GM12864 (cell line): ENCODE measurements at regions not wholly inside any gene's neighbourhood (a gene's known extent, or its start where the extent isn't known, plus 50 kb on each side); places are given as distances from the start of the nearest gene placed in this dataset.

Source experiments
- DNase-seq: peaks from one replicate; pipeline ENCODE4 v3.0.0-alpha.2; 2011; ENCODE audit warnings: low read depth
- H3K4me3 ChIP-seq: 2 replicates; pipeline ENCODE4 v1.5.1; 2011; ENCODE audit warnings: mild to moderate bottlenecking, low read depth, low read length, control low read depth
- TF ChIP-seq, protein P1 (sequence below): IDR thresholded peaks from 2 replicates; pipeline ENCODE4 v1.5.1; 2011; ENCODE audit warnings: low read depth, mild to moderate bottlenecking, moderate library complexity, low read length, control low read depth, inconsistent platforms; ENCODE audit errors: missing control alignments

DNA sequence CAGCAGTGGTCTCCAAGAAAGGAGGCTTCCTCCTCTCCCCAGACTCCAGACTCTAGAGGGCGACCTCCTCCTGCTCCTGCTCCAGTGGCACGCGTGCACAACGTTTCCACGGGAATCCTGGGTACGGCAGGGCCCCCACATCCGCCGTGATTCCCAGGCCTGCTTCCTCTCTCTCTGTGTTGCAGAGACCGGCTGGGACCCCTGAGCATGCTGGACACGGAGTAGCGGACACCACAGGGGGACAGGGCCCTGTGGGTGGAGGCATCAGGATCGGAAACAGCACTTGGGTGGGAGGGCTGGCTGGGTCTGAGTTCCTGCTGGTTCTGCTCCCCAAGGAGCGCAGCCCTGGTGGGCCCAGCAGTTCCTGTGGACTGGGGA is 75.9 kb upstream of the SLC35G4 start:
- no peak overlapping the region for H3K4me3 ChIP-seq
- TF ChIP-seq, protein P1, sequence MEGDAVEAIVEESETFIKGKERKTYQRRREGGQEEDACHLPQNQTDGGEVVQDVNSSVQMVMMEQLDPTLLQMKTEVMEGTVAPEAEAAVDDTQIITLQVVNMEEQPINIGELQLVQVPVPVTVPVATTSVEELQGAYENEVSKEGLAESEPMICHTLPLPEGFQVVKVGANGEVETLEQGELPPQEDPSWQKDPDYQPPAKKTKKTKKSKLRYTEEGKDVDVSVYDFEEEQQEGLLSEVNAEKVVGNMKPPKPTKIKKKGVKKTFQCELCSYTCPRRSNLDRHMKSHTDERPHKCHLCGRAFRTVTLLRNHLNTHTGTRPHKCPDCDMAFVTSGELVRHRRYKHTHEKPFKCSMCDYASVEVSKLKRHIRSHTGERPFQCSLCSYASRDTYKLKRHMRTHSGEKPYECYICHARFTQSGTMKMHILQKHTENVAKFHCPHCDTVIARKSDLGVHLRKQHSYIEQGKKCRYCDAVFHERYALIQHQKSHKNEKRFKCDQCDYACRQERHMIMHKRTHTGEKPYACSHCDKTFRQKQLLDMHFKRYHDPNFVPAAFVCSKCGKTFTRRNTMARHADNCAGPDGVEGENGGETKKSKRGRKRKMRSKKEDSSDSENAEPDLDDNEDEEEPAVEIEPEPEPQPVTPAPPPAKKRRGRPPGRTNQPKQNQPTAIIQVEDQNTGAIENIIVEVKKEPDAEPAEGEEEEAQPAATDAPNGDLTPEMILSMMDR, result no peak

DNA sequence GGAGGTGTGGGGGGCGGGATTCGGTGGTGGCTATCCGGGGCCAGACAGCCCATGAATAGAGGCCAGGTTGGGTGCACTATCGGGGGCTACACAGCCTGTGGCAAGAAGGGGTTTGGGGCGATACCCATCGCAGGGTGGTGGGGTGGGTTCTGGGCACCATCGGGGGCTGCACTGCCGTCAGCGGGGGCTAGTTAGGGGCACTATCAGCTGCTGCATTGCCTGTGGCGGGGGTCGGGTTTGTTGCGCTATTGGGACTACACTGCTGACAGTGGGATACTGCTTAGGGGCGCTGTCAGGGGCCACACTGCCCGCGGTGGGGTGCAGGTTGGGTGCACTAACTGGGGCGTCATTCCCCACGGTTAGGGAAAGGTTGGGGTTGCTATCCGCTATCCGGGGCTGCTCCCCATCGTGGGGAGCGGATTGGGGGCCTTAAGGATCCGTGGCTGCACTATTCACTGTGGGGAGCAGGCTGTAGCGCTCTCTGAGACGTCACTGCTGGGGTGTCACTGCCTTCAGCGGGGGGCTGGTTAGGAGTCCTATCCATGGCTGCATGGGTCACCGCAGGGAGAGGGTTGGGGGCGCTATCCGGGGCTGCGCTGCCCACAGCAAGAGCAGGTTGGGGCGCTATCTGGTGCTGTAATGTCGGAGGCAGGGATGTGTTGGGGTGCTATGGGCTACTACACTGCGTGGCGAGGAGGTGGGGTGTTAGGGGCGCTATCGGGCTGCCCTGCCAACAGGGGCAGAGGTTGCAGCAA is 76.5 kb upstream of the SLC35G4 start:
- TF ChIP-seq, protein P1, result no peak
- H3K4me3 ChIP-seq, result no peak overlapping the region
- no peak for DNase-seq

More for the DNA sequence above, 75.9 kb upstream of the SLC35G4 start:
- DNase-seq, result no peak

DNA sequence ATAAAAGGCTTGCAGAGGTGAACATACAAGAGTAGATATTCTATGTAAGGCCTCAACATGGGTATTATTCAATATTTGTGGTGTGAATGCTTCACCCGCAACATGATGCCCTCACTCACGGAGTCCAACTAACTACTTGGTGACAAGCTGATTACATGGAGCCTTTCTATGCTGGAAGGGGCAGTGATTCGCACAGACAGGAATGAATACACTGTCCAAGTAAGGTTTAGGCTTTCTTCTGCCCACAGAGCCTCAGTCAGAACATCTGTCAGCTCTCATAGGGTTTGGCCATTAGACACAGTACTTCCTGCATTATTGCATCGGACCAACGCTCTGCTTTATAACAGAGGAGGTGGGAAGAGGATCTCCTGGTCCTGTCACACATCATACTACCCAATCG is 80.3 kb upstream of the SLC35G4 start:
- TF ChIP-seq, protein P1, result no peak
- H3K4me3 ChIP-seq, result no peak overlapping the region
- DNase-seq, result no peak

DNA sequence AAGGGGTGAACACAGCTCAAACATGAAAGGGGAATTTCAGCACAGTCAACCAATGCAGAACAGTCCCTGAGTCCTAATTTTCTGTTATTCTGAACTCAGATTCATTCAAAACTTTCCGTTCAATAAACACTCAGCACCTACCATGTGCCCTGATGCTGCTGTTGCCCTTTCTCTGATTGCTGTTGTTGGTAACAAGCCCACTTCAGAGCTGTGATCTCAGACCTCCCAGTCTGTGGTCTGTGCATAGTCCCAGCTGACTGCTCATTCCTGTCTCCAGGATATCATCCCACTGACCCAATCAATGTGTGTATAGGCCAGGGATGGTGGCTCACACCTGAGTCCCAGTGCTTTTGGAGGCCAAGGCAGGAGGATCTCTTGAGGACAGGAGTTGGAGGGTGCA is 82.7 kb upstream of the SLC35G4 start:
- DNase-seq, result no peak
- H3K4me3 ChIP-seq, result no peak overlapping the region
- TF ChIP-seq, protein P1, result no peak

DNA sequence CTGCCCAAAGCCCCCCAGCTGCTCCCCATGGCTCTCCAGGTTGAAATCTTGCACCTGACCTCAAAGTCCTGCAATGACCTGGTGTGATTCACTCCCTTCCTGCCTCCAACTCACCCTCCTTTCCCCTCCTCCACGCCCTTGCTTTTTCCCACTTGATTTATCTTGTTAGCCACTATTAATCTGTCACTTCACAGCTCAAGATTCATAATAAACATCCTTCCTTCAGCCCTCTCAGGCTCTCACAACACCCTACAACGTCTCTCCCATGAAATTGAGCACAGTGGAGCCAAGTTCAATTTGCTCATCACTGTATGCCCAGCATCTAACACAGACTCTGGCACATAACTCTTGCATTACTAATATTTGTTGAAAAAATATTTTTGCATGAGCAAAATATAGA is 85.6 kb upstream of the SLC35G4 start:
- no peak overlapping the region for H3K4me3 ChIP-seq
- TF ChIP-seq, protein P1, result no peak
- DNase-seq, result no peak

DNA sequence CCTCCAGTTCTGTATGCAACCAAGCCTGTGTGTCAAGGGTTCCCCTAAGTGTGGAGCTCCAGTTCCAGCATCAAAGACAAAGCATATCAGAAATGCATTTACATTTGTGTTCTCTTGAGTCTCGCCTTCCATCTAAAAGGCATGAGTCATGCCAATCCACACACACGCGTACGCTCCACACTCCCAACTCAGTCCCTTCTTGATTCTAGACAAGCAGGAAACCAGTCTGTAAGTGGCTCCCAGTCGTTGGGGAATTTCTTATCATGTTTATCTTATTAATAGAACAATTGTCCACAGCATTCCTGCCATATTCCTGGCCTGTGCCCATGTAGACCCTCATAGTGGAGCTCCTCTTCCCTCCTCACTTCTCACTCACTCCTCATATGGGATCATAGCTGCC is 86.4 kb upstream of the SLC35G4 start:
- no peak for DNase-seq
- H3K4me3 ChIP-seq, result no peak overlapping the region
- TF ChIP-seq, protein P1, result no peak

DNA sequence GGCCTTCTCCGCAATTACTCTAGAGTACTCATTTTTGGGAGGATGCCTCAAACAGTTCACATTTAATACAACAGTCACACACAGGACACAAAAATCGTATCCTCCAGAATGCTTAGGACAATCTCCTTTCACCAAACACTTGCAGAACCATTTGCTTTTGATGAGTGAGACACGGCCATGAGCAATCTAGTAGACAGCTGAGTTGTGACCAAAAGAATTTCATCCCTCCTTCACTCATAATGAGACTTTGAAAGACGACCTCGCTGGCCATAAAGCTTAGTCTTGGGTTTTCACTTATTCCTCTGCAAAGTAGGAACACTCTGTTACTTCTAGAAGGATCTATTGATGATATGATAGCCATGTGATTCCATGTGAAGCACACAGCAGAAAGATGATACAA is 87.5 kb upstream of the SLC35G4 start:
- no peak overlapping the region for H3K4me3 ChIP-seq
- TF ChIP-seq, protein P1, result no peak
- no peak for DNase-seq
